DMS79 treated with DMSO at 0.1 percent for 48 hours (cell line): ENCODE measurements at regions not wholly inside any gene's neighbourhood (a gene's known extent, or its start where the extent isn't known, plus 50 kb on each side); places are given as distances from the start of the nearest gene placed in this dataset.
"Not testable (repeated sequence)": the region's sequence is repeated elsewhere in the genome, so short reads cannot be mapped to it uniquely, and the experiment has no call there.

Experiments used
- DNase-seq: peaks from one replicate; lab custom pipeline; 2025; lab: John Stamatoyannopoulos, UW

- no peak for DNase-seq
Measured at GRCh38 chr7:51613911-51614357, 297.3 kb upstream of the COBL start.

GRCh38 chr7:51611937-51612336 lies 295.3 kb upstream of the COBL start:
- DNase-seq = no peak

GRCh38 chr7:51607447-51607846 lies 290.8 kb upstream of the COBL start:
- no peak for DNase-seq

- no peak for DNase-seq
Measured at GRCh38 chr7:51606601-51607154, 290.1 kb upstream of the COBL start.

- no peak for DNase-seq
Measured at GRCh38 chr7:51602376-51602775, 285.8 kb upstream of the COBL start.

- DNase-seq = no peak
Measured at GRCh38 chr7:51601461-51601860, 284.9 kb upstream of the COBL start.

GRCh38 chr7:51599935-51600334 lies 283.3 kb upstream of the COBL start:
- DNase-seq = not testable (repeated sequence)

- no peak for DNase-seq
Measured at GRCh38 chr7:51593628-51594027, 277.0 kb upstream of the COBL start.

- no peak for DNase-seq
Measured at GRCh38 chr7:51592842-51593599, 276.4 kb upstream of the COBL start.

GRCh38 chr7:51591223-51591622 lies 274.6 kb upstream of the COBL start:
- no peak for DNase-seq

- no peak for DNase-seq
Measured at GRCh38 chr7:51590746-51591145, 274.1 kb upstream of the COBL start.

- peak; percentile 12 for DNase-seq
Measured at GRCh38 chr7:51589111-51589510, 272.5 kb upstream of the COBL start.

GRCh38 chr7:51587604-51588003 lies 271.0 kb upstream of the COBL start:
- DNase-seq = no peak

- DNase-seq = no peak
Measured at GRCh38 chr7:51577390-51577789, 260.8 kb upstream of the COBL start.

- DNase-seq = no peak
Measured at GRCh38 chr7:51569581-51569980, 253.0 kb upstream of the COBL start.

- no peak for DNase-seq
Measured at GRCh38 chr7:51569176-51569575, 252.6 kb upstream of the COBL start.

- DNase-seq = no peak
Measured at GRCh38 chr7:51551070-51551469, 234.5 kb upstream of the COBL start.

- DNase-seq = no peak
Measured at GRCh38 chr7:51545131-51545530, 228.5 kb upstream of the COBL start.

- no peak for DNase-seq
Measured at GRCh38 chr7:51543801-51544553, 227.4 kb upstream of the COBL start.

- DNase-seq = not testable (repeated sequence)
Measured at GRCh38 chr7:51540906-51541305, 224.3 kb upstream of the COBL start.

- no peak for DNase-seq
Measured at GRCh38 chr7:51539840-51540239, 223.2 kb upstream of the COBL start.

GRCh38 chr7:51528172-51528571 lies 211.6 kb upstream of the COBL start:
- no peak for DNase-seq

GRCh38 chr7:51521694-51522312 lies 205.2 kb upstream of the COBL start:
- DNase-seq = no peak
